ENCODE measurements at regions not wholly inside any gene's neighbourhood (a gene's known extent, or its start where the extent isn't known, plus 50 kb on each side); places are given as distances from the start of the nearest gene placed in this dataset.
A peak's percentile ranks its signal among the peaks of the same experiment; 100 is the strongest.
"Not testable (repeated sequence)": the region's sequence is repeated elsewhere in the genome, so short reads cannot be mapped to it uniquely, and the experiment has no call there.

GRCh38 chr21:17118638-17119384, 394.0 kb upstream of the CXADR start:
- Histone ChIP-seq H3K4me3 (ENCODE audit: low read length) (no peak overlapping the region), H3K4me1 (ENCODE audit: control insufficient read depth, insufficient read depth, low read length) (peaks cover 22% of the 10 kb centered on the region), H3K9ac (ENCODE audit: low read length) (no peak overlapping the region), H3K36me3 (ENCODE audit: control insufficient read depth, insufficient read depth, low read length, severe bottlenecking) (no peaks in the 10 kb centered on the region), H3K9me3 (ENCODE audit: control insufficient read depth, low read length) (no peaks in the 10 kb centered on the region), H3K27me3 (replicated peaks; ENCODE audit: control insufficient read depth, insufficient read depth, low read length) (no peaks in the 10 kb centered on the region)
- DNase-seq (ENCODE audit: low read depth), result no peak

GRCh38 chr21:17119466-17120297, 393.2 kb upstream of the CXADR start:
- no peaks in the 10 kb centered on the region for H3K36me3 ChIP-seq (ENCODE audit: control insufficient read depth, insufficient read depth, low read length, severe bottlenecking)
- no peak for DNase-seq (ENCODE audit: low read depth)

GRCh38 chr21:17127395-17127794, 385.4 kb upstream of the CXADR start:
- not testable (repeated sequence) for H3K4me3 ChIP-seq (ENCODE audit: low read length); H3K36me3 ChIP-seq (ENCODE audit: control insufficient read depth, insufficient read depth, low read length, severe bottlenecking); H3K4me1 ChIP-seq (ENCODE audit: control insufficient read depth, insufficient read depth, low read length); H3K27me3 ChIP-seq (replicated peaks; ENCODE audit: control insufficient read depth, insufficient read depth, low read length); DNase-seq (ENCODE audit: low read depth); H3K9me3 ChIP-seq (ENCODE audit: control insufficient read depth, low read length); H3K9ac ChIP-seq (ENCODE audit: low read length)

More at GRCh38 chr21:17119466-17120297, 393.2 kb upstream of the CXADR start:
- Histone ChIP-seq H3K9me3 (ENCODE audit: control insufficient read depth, low read length) (no peaks in the 10 kb centered on the region), H3K9ac (ENCODE audit: low read length) (no peak overlapping the region), H3K4me3 (ENCODE audit: low read length) (no peak overlapping the region), H3K27me3 (replicated peaks; ENCODE audit: control insufficient read depth, insufficient read depth, low read length) (no peaks in the 10 kb centered on the region), H3K4me1 (ENCODE audit: control insufficient read depth, insufficient read depth, low read length) (peaks cover 22% of the 10 kb centered on the region)

DNA sequence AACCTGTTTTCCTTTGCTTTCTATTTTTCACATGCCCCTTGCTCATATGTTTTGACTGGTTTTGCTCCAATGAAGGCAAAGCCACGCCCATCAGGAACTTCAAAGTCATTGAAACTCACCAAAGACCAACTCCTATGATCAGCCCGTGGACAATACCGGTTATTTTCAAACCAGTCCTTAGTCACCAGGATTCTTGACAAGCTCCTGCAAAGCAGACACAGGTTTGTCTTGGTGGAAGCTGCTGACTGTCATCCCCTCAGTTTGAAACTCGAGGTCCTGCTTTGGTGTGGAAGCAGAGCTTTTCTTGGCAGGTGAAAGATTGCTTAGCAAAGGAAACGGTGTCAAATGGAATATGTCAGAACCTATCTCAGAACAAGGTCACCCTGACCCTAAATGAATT, 384.7 kb upstream of the CXADR start:
- Histone ChIP-seq H3K4me3 (ENCODE audit: low read length) (no peak overlapping the region), H3K27me3 (replicated peaks; ENCODE audit: control insufficient read depth, insufficient read depth, low read length) (no peaks in the 10 kb centered on the region)
- no peak for DNase-seq (ENCODE audit: low read depth)

DNA sequence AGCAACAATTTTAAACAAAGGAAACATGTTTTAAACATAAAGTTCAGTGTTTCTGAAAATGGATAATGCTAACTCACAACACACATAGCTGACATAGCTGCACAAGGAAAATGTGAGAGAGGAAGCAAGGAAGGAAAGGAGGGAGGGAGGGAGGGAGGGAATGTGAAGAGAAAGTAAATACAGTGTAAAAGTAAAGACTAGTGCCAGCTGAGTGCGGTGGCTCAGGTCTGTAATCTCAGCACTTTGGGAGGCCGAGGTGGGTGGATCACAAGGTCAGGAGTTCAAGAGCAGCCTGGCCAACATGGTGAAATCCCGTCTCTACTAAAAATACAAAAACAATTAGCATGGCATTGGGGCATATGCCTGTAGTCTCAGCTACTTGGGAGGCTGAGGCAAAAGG, 373.7 kb upstream of the CXADR start:
- not testable (repeated sequence) for H3K27me3 ChIP-seq (replicated peaks; ENCODE audit: control insufficient read depth, insufficient read depth, low read length); H3K36me3 ChIP-seq (ENCODE audit: control insufficient read depth, insufficient read depth, low read length, severe bottlenecking); H3K4me1 ChIP-seq (ENCODE audit: control insufficient read depth, insufficient read depth, low read length); H3K9me3 ChIP-seq (ENCODE audit: control insufficient read depth, low read length); DNase-seq (ENCODE audit: low read depth)
- H3K9ac ChIP-seq (ENCODE audit: low read length), result peak overlapping the region; percentile 30
- H3K4me3 ChIP-seq (ENCODE audit: low read length), result peak overlapping the region; percentile 79

More for the DNA sequence above, 384.7 kb upstream of the CXADR start:
- no peak overlapping the region for H3K9ac ChIP-seq (ENCODE audit: low read length)
- H3K9me3 ChIP-seq (ENCODE audit: control insufficient read depth, low read length), result no peaks in the 10 kb centered on the region
- no peaks in the 10 kb centered on the region for H3K36me3 ChIP-seq (ENCODE audit: control insufficient read depth, insufficient read depth, low read length, severe bottlenecking)
- H3K4me1 ChIP-seq (ENCODE audit: control insufficient read depth, insufficient read depth, low read length), result no peaks in the 10 kb centered on the region

DNA sequence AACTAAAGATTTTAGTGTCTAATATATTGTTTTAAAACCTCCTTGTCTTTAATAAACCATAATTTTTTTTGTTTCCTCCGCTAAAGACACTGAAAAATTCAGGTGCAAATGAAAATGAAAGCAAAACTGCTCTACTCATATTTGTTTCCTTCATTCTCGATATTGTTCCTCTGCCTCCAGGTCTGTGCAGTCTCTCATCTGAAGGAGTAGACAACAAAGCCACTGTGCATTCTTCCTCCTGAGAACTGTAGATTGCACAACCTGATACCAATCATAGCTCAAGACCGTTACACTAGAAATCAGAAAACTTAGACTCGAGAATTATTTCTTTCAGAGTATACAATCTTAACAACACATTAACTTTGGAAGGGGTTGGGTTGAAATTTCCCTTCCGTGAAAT, 373.1 kb upstream of the CXADR start:
- Histone ChIP-seq H3K4me1 (ENCODE audit: control insufficient read depth, insufficient read depth, low read length) (no peaks in the 10 kb centered on the region), H3K36me3 (ENCODE audit: control insufficient read depth, insufficient read depth, low read length, severe bottlenecking) (no peaks in the 10 kb centered on the region), H3K9ac (ENCODE audit: low read length) (peak overlapping the region; percentile 30), H3K27me3 (replicated peaks; ENCODE audit: control insufficient read depth, insufficient read depth, low read length) (no peaks in the 10 kb centered on the region), H3K9me3 (ENCODE audit: control insufficient read depth, low read length) (no peaks in the 10 kb centered on the region), H3K4me3 (ENCODE audit: low read length) (peak overlapping the region; percentile 79)
- DNase-seq (ENCODE audit: low read depth), result peak; percentile 54

DNA sequence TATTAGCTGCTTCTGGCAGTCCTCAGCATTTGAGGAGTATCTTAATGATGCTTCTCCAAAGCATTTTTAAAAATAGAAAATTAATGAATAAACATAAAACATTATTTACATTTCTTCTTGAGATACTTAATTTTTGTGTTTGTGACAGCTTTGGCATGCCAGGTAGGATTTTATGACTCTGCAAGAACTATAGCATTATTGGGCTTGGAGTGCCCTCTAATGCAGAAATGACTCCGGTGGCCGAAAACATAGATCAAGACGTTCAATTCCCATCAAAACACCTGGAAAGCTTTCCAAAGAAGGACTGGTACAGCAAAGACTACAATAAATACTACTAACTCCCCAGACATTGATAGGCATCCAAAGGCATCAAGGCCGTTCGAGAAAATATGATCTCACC, 366.4 kb upstream of the CXADR start:
- H3K4me3 ChIP-seq (ENCODE audit: low read length), result no peak overlapping the region
- no peaks in the 10 kb centered on the region for H3K36me3 ChIP-seq (ENCODE audit: control insufficient read depth, insufficient read depth, low read length, severe bottlenecking)
- no peaks in the 10 kb centered on the region for H3K4me1 ChIP-seq (ENCODE audit: control insufficient read depth, insufficient read depth, low read length)
- no peak for DNase-seq (ENCODE audit: low read depth)
- H3K9ac ChIP-seq (ENCODE audit: low read length), result no peak overlapping the region
- no peaks in the 10 kb centered on the region for H3K9me3 ChIP-seq (ENCODE audit: control insufficient read depth, low read length)
- no peaks in the 10 kb centered on the region for H3K27me3 ChIP-seq (replicated peaks; ENCODE audit: control insufficient read depth, insufficient read depth, low read length)

- Histone ChIP-seq H3K27me3 (replicated peaks; ENCODE audit: control insufficient read depth, insufficient read depth, low read length) (no peaks in the 10 kb centered on the region), H3K4me3 (ENCODE audit: low read length) (no peak overlapping the region), H3K9me3 (ENCODE audit: control insufficient read depth, low read length) (no peaks in the 10 kb centered on the region), H3K36me3 (ENCODE audit: control insufficient read depth, insufficient read depth, low read length, severe bottlenecking) (no peaks in the 10 kb centered on the region), H3K9ac (ENCODE audit: low read length) (no peak overlapping the region), H3K4me1 (ENCODE audit: control insufficient read depth, insufficient read depth, low read length) (no peaks in the 10 kb centered on the region)
- DNase-seq (ENCODE audit: low read depth), result no peak
Measured at GRCh38 chr21:17159697-17160096, 353.1 kb upstream of the CXADR start.

GRCh38 chr21:17185674-17186073, 327.2 kb upstream of the CXADR start:
- Histone ChIP-seq H3K4me3 (ENCODE audit: low read length) (no peak overlapping the region), H3K27me3 (replicated peaks; ENCODE audit: control insufficient read depth, insufficient read depth, low read length) (no peaks in the 10 kb centered on the region), H3K4me1 (ENCODE audit: control insufficient read depth, insufficient read depth, low read length) (no peaks in the 10 kb centered on the region), H3K36me3 (ENCODE audit: control insufficient read depth, insufficient read depth, low read length, severe bottlenecking) (no peaks in the 10 kb centered on the region), H3K9ac (ENCODE audit: low read length) (no peak overlapping the region), H3K9me3 (ENCODE audit: control insufficient read depth, low read length) (no peaks in the 10 kb centered on the region)
- DNase-seq (ENCODE audit: low read depth), result no peak

DNA sequence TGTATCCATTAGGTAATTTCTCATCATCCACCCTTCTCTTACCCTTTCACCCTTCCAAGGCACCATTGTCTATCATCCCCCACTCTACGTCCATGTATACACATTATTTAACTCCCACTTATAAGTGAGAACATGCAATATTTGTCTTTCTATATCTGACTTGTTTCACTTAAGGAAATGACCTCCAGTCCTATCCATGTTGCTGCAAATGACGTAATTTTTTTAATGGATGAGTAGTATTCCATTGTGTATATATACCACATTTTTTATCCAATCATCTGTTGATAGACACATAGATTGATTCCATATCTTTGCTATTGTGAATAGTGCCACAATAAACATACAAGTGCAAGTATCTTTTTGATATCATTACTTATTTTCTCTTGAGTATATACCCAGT, 322.9 kb upstream of the CXADR start:
- H3K4me3 ChIP-seq (ENCODE audit: low read length), result no peak overlapping the region
- no peaks in the 10 kb centered on the region for H3K27me3 ChIP-seq (replicated peaks; ENCODE audit: control insufficient read depth, insufficient read depth, low read length)
- no peak overlapping the region for H3K9ac ChIP-seq (ENCODE audit: low read length)
- H3K9me3 ChIP-seq (ENCODE audit: control insufficient read depth, low read length), result no peaks in the 10 kb centered on the region
- no peaks in the 10 kb centered on the region for H3K36me3 ChIP-seq (ENCODE audit: control insufficient read depth, insufficient read depth, low read length, severe bottlenecking)
- no peaks in the 10 kb centered on the region for H3K4me1 ChIP-seq (ENCODE audit: control insufficient read depth, insufficient read depth, low read length)
- DNase-seq (ENCODE audit: low read depth), result no peak

DNA sequence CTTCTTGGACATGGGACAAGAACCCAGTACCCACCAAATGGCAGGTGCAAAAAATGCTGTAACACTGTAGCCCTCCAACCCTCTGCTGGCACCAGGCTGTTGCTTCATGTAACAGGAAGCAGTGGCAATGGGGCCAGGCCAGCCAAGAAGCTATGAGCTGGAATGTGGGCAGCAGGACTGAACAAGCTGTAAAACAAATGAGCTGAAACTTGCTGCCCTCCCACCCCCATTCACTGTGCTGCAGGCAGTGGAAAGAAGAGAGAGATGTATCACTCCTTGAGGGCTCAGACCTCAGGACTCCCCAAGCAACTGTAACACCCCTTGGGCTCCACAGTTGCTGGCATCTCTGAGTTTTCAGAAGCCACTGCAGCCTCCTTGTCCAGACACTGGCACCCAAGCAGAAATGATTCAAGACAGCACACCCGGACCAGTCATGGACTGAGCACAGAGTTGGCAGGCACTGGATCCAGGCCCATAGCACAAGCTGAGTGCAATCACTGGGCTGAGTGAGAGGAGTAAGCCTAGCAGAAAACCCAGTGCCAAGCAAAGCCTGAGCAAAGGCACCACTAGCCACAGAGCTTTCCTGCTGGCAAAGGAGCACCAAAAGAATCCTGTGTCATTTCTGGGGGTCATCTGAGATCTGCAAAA, 321.4 kb upstream of the CXADR start:
- Histone ChIP-seq H3K4me3 (ENCODE audit: low read length) (peak overlapping the region; percentile 15), H3K4me1 (ENCODE audit: control insufficient read depth, insufficient read depth, low read length) (peaks cover 2% of the 10 kb centered on the region), H3K36me3 (ENCODE audit: control insufficient read depth, insufficient read depth, low read length, severe bottlenecking) (no peaks in the 10 kb centered on the region), H3K27me3 (replicated peaks; ENCODE audit: control insufficient read depth, insufficient read depth, low read length) (no peaks in the 10 kb centered on the region), H3K9ac (ENCODE audit: low read length) (no peak overlapping the region), H3K9me3 (ENCODE audit: control insufficient read depth, low read length) (no peaks in the 10 kb centered on the region)
- DNase-seq (ENCODE audit: low read depth), result no peak
